GM12892 (cell line): ENCODE measurements at regions not wholly inside any gene's neighbourhood (a gene's known extent, or its start where the extent isn't known, plus 50 kb on each side); places are given as distances from the start of the nearest gene placed in this dataset.

Source experiments
- POLR2A ChIP-seq: IDR thresholded peaks from 2 replicates; pipeline ENCODE4 v1.6.1; 2011; ENCODE audit warnings: low read depth, low read length, control low read depth
- POLR2AphosphoS5 ChIP-seq: IDR thresholded peaks from 2 replicates; pipeline ENCODE4 v1.6.1; 2011; ENCODE audit warnings: low read depth, low read length, control low read depth

DNA sequence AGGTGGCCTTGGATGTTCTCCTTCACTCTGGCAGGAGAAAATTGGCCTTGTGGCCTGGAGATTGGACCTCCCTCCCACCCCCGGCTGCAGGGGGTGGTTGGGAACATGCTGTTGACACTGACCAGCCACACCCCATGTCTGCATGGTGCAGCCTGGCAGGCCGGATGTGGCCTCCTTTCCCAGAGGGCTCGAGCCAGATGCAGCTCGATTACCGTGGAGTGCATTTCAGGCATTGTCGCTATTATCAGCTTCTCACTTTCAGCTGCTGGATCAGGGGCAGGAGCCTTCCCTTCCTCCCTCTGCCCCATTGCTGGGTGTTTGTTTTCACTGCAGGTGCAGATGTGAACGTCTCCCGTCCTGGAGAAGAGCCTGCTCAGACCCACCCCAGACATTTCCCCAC is 211.0 kb upstream of the SIX2 start:
- TF ChIP-seq POLR2A = no peak
- TF ChIP-seq POLR2AphosphoS5 = no peak
